Prostate gland (tissue), 2 donors: ENCODE measurements at regions not wholly inside any gene's neighbourhood (a gene's known extent, or its start where the extent isn't known, plus 50 kb on each side); places are given as distances from the start of the nearest gene placed in this dataset.

Experiments used
- DNase-seq: peaks from one replicate; pipeline ENCODE4 v3.0.0-alpha.2; 2019; ENCODE audit warnings: low spot score
- H3K27ac ChIP-seq, 2 donors: fragments of 200-600 bp; sonication (generic); 2 replicates each; pipeline ENCODE4 v1.5.1; 2017 to 2019
- H3K27me3 ChIP-seq: fragments of 200-600 bp; sonication (generic); replicated peaks from 2 replicates; pipeline ENCODE4 v1.5.1; 2019; ENCODE audit not compliant: insufficient read depth
- H3K36me3 ChIP-seq, 2 donors: fragments of 200-600 bp; sonication (generic); 1 replicate in 1 of 2; 2 replicates in 1 of 2; pipeline versions ENCODE4 v1.5.1 to v1.8.1; 2017 to 2019
- H3K4me1 ChIP-seq: fragments of 200-600 bp; sonication (generic); replicated peaks from 2 replicates; pipeline ENCODE4 v1.5.1; 2019
- H3K4me3 ChIP-seq, 2 donors: fragments of 200-600 bp; sonication (generic); 2 replicates each; pipeline ENCODE4 v1.5.1; 2017 to 2019
- H3K9me3 ChIP-seq: fragments of 200-600 bp; sonication (generic); 2 replicates; pipeline ENCODE4 v1.5.1; 2017
- CTCF ChIP-seq, 4 experiments: fragments of 200-600 bp in 2 of 4; fragments of 450-650 bp in 2 of 4; sonication (generic) in 2 of 4; IDR thresholded peaks; 1 replicate in 3 of 4; 2 replicates in 1 of 4; pipeline ENCODE4 v1.5.1; 2016 to 2019; ENCODE audit warnings: antibody characterized with exemption in 4 of 4, mild to moderate bottlenecking in 2 of 4, moderate library complexity in 2 of 4
- POLR2A ChIP-seq: fragments of 450-650 bp; IDR thresholded peaks from one replicate; pipeline ENCODE4 v1.6.1; 2016; ENCODE audit warnings: antibody characterized with exemption, mild to moderate bottlenecking
- POLR2AphosphoS5 ChIP-seq: sonication (generic); formaldehyde crosslinking; IDR thresholded peaks from one replicate; pipeline ENCODE4 v1.6.1; 2017; ENCODE audit warnings: antibody characterized with exemption
- WGBS: methylation state at CpG from one replicate; pipeline ENCODE4 v1.1.5; 2018; 5-methylcytosine and 5-hydroxymethylcytosine counted together
- intact Hi-C: fragments of 100-400 bp; cut with DNase I; formaldehyde crosslinking; loops from one replicate; pipeline ENCODE4 v1.14.2; 2022

GRCh38 chr9:79371948-79372555, 199.7 kb upstream of the TLE4 start:
- H3K27ac ChIP-seq: no peak overlapping the region
- WGBS: 90% methylated on average over 1 of the region's 1 CpG

GRCh38 chr9:79377339-79377855, 194.4 kb upstream of the TLE4 start:
- no peak for DNase-seq
- Histone ChIP-seq H3K4me1 (no peaks in the 10 kb centered on the region), H3K27me3 (no peaks in the 10 kb centered on the region), H3K27ac (no peak overlapping the region), H3K9me3 (no peaks in the 10 kb centered on the region), H3K4me3 (no peak overlapping the region), H3K36me3 (no peaks in the 10 kb centered on the region)
- TF ChIP-seq POLR2A (no peak), POLR2AphosphoS5 (no peak), CTCF (IDR thresholded peaks at IDR 0.05) (no peak)
- 92% methylated on average over 5 of the region's 5 CpGs for WGBS
- intact Hi-C loops: no loop called here

More at GRCh38 chr9:79371948-79372555, 199.7 kb upstream of the TLE4 start:
- Histone ChIP-seq H3K4me1 (no peaks in the 10 kb centered on the region), H3K36me3 (no peaks in the 10 kb centered on the region), H3K4me3 (no peak overlapping the region), H3K9me3 (no peaks in the 10 kb centered on the region), H3K27me3 (no peaks in the 10 kb centered on the region)
- intact Hi-C loops: no loop called here
- no peak for DNase-seq
- TF ChIP-seq CTCF (IDR thresholded peaks at IDR 0.05): no peak
- no peak for TF ChIP-seq POLR2A
- TF ChIP-seq POLR2AphosphoS5: no peak

GRCh38 chr9:79378107-79378506, 193.7 kb upstream of the TLE4 start:
- Histone ChIP-seq H3K9me3 (no peaks in the 10 kb centered on the region), H3K4me1 (no peaks in the 10 kb centered on the region), H3K27me3 (no peaks in the 10 kb centered on the region), H3K4me3 (no peak overlapping the region), H3K36me3 (no peaks in the 10 kb centered on the region), H3K27ac (no peak overlapping the region)
- intact Hi-C loops: no loop called here
- no peak for TF ChIP-seq POLR2AphosphoS5
- TF ChIP-seq POLR2A: no peak
- TF ChIP-seq CTCF (IDR thresholded peaks at IDR 0.05): no peak
- no peak for DNase-seq
- 54% methylated on average over 2 of the region's 2 CpGs for WGBS

GRCh38 chr9:79382044-79382443, 189.7 kb upstream of the TLE4 start:
- Histone ChIP-seq H3K36me3 (no peaks in the 10 kb centered on the region), H3K4me1 (no peaks in the 10 kb centered on the region), H3K27me3 (no peaks in the 10 kb centered on the region), H3K27ac (no peak overlapping the region), H3K9me3 (no peaks in the 10 kb centered on the region), H3K4me3 (no peak overlapping the region)
- DNase-seq: no peak
- no peak for TF ChIP-seq POLR2AphosphoS5
- TF ChIP-seq POLR2A: no peak
- no peak for TF ChIP-seq CTCF (IDR thresholded peaks at IDR 0.05)
- intact Hi-C loops: no loop called here

- Histone ChIP-seq H3K27me3 (no peaks in the 10 kb centered on the region), H3K36me3 (no peaks in the 10 kb centered on the region), H3K27ac (no peak overlapping the region), H3K4me1 (no peaks in the 10 kb centered on the region), H3K4me3 (no peak overlapping the region), H3K9me3 (no peaks in the 10 kb centered on the region)
- 28% methylated on average over 2 of the region's 2 CpGs for WGBS
- intact Hi-C loops: no loop called here
- no peak for DNase-seq
- TF ChIP-seq CTCF (IDR thresholded peaks at IDR 0.05) (no peak), POLR2A (no peak), POLR2AphosphoS5 (no peak)
Observed at GRCh38 chr9:79382458-79382857, 189.3 kb upstream of the TLE4 start.
